Smooth muscle cell (in vitro differentiated cells): ENCODE measurements at regions not wholly inside any gene's neighbourhood (a gene's known extent, or its start where the extent isn't known, plus 50 kb on each side); places are given as distances from the start of the nearest gene placed in this dataset.

Source experiments
- DNase-seq: peaks from one replicate; lab custom pipeline; 2025; ENCODE audit not compliant: unreplicated experiment; lab: John Stamatoyannopoulos, UW
- H2AFZ ChIP-seq: fragments of 200-600 bp; sonication (generic); 2 replicates; pipeline ENCODE4 v1.6.0; 2016; ENCODE audit warnings: antibody characterized with exemption, low read depth, mild to moderate bottlenecking
- H3F3A ChIP-seq: fragments of 200-600 bp; sonication (generic); 2 replicates; pipeline ENCODE4 v1.6.0; 2017; ENCODE audit warnings: antibody characterized with exemption, low read depth
- H3K27ac ChIP-seq: fragments of 200-600 bp; sonication (generic); 2 replicates; pipeline ENCODE4 v1.5.1; 2016; ENCODE audit warnings: low read depth, mild to moderate bottlenecking
- H3K27me3 ChIP-seq: fragments of 200-600 bp; sonication (generic); 2 replicates; pipeline ENCODE4 v1.6.1; 2016; ENCODE audit warnings: low read depth, mild to moderate bottlenecking
- H3K36me3 ChIP-seq: fragments of 200-600 bp; sonication (generic); 2 replicates; pipeline ENCODE4 v1.5.1; 2016; ENCODE audit warnings: low read depth
- H3K4me1 ChIP-seq: fragments of 200-600 bp; sonication (generic); 2 replicates; pipeline ENCODE4 v1.5.1; 2016; ENCODE audit warnings: low read depth
- H3K4me2 ChIP-seq: fragments of 200-600 bp; sonication (generic); 2 replicates; pipeline ENCODE4 v1.6.0; 2016; ENCODE audit warnings: mild to moderate bottlenecking
- H3K4me3 ChIP-seq: fragments of 200-600 bp; sonication (generic); 2 replicates; pipeline ENCODE4 v1.5.1; 2016; ENCODE audit warnings: mild to moderate bottlenecking
- H3K79me2 ChIP-seq: fragments of 200-600 bp; sonication (generic); 2 replicates; pipeline ENCODE4 v1.6.0; 2016; ENCODE audit warnings: low read depth, mild to moderate bottlenecking
- H3K9ac ChIP-seq: fragments of 200-600 bp; sonication (generic); 2 replicates; pipeline ENCODE4 v1.6.0; 2016; ENCODE audit warnings: low read depth
- H3K9me3 ChIP-seq: fragments of 200-600 bp; sonication (generic); replicated peaks from 2 replicates; pipeline ENCODE4 v1.5.1; 2016; ENCODE audit warnings: low read depth
- H4K20me1 ChIP-seq: fragments of 200-600 bp; sonication (generic); 2 replicates; pipeline ENCODE4 v1.6.0; 2016; ENCODE audit warnings: low read depth
- WGBS: methylation state at CpG from one replicate; pipeline ENCODE4 v1.1.7; 2016; ENCODE audit warnings: low lambda C conversion rate; 5-methylcytosine and 5-hydroxymethylcytosine counted together
- TF ChIP-seq, protein P1 (sequence below): fragments of 200-600 bp; sonication (generic); IDR thresholded peaks from 2 replicates; pipeline ENCODE4 v1.5.1; 2017; ENCODE audit warnings: borderline replicate concordance, mild to moderate bottlenecking, antibody characterized with exemption; ENCODE audit not compliant: insufficient read depth, poor library complexity, severe bottlenecking

DNA sequence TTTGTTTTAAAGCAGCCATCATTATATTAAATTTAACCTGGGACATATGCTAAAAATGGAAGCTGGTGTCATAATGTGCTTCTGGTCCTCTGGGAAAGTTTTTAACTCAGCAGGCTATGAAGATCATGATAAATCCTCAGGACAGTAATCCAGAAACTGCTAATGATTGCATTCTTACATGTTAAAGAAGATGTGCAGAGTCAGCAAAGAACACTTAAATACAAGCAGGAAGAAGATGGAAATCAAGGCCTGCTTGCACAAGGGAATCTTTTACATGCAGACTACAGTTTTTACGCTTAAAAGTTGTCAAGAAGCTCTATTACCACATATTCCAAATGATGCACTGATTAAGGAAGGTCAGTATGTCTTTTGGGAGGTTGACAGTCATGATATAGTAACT, 246.0 kb upstream of the PTPRD start:
- H3K9me3 ChIP-seq = no peaks in the 10 kb centered on the region

DNA sequence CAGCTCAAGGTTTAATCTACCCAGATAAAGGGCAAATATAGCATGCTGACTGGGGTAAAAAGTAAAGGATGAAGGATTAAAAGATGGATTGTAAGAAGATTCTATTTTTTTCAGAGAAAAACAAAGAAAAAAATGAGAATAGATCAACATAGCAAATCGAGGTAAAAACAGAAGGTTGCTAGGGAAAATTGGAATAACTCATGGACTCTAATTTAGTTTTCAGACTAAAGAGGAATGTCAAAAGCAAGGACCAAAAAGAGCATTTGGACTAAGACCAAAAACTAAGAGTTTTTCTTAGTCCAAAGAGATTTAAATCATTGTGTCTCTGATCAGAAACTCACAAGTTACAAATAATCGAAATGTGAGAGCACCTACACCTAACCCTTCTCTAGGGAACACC, 250.7 kb upstream of the PTPRD start:
- Histone ChIP-seq H3K4me3 (no peak overlapping the region), H3K9me3 (no peaks in the 10 kb centered on the region), H3K4me2 (no peak overlapping the region), H4K20me1 (no peaks in the 10 kb centered on the region), H3K27me3 (no peaks in the 10 kb centered on the region), H3K27ac (no peak overlapping the region), H3K36me3 (no peaks in the 10 kb centered on the region), H3K9ac (no peak overlapping the region), H3K4me1 (no peaks in the 10 kb centered on the region), H2AFZ (peak overlapping the region; percentile 23), H3K79me2 (no peaks in the 10 kb centered on the region), H3F3A (no peaks in the 10 kb centered on the region)
- TF ChIP-seq, protein P1, sequence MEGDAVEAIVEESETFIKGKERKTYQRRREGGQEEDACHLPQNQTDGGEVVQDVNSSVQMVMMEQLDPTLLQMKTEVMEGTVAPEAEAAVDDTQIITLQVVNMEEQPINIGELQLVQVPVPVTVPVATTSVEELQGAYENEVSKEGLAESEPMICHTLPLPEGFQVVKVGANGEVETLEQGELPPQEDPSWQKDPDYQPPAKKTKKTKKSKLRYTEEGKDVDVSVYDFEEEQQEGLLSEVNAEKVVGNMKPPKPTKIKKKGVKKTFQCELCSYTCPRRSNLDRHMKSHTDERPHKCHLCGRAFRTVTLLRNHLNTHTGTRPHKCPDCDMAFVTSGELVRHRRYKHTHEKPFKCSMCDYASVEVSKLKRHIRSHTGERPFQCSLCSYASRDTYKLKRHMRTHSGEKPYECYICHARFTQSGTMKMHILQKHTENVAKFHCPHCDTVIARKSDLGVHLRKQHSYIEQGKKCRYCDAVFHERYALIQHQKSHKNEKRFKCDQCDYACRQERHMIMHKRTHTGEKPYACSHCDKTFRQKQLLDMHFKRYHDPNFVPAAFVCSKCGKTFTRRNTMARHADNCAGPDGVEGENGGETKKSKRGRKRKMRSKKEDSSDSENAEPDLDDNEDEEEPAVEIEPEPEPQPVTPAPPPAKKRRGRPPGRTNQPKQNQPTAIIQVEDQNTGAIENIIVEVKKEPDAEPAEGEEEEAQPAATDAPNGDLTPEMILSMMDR = no peak
- no peak for DNase-seq
- 90% methylated on average over 2 of the region's 2 CpGs for WGBS

More for the DNA sequence above, 246.0 kb upstream of the PTPRD start:
- DNase-seq = no peak
- H3K27ac ChIP-seq = no peak overlapping the region
- peaks cover 8% of the 10 kb centered on the region for H3K4me1 ChIP-seq
- WGBS = 92% methylated on average over 1 of the region's 1 CpG
- H3K79me2 ChIP-seq = no peaks in the 10 kb centered on the region
- no peaks in the 10 kb centered on the region for H4K20me1 ChIP-seq
- no peak overlapping the region for H3K9ac ChIP-seq
- no peak overlapping the region for H2AFZ ChIP-seq
- H3F3A ChIP-seq = no peaks in the 10 kb centered on the region
- no peak overlapping the region for H3K4me2 ChIP-seq
- no peak overlapping the region for H3K4me3 ChIP-seq
- TF ChIP-seq, protein P1 = no peak
- H3K36me3 ChIP-seq = no peaks in the 10 kb centered on the region
- no peaks in the 10 kb centered on the region for H3K27me3 ChIP-seq

DNA sequence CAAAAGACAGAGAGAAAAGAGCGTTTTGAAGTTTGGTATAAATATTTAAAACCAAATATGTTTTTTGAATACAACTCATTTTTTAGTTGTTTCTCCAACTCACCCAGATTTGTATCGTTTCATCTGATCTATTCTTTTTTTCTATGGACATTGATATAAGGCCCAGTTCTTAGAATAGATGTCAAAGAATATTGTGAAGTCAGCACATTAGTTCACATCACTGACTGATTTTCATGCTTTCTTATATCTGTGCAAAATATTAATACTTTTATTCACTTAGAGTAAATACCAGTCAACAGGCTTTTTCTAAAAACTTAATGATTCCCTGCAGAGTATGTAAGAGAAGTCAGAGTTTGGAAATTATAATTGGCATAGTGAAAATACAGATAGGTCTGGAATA, 254.4 kb upstream of the PTPRD start:
- Histone ChIP-seq H4K20me1 (no peaks in the 10 kb centered on the region), H3K36me3 (no peaks in the 10 kb centered on the region)

DNA sequence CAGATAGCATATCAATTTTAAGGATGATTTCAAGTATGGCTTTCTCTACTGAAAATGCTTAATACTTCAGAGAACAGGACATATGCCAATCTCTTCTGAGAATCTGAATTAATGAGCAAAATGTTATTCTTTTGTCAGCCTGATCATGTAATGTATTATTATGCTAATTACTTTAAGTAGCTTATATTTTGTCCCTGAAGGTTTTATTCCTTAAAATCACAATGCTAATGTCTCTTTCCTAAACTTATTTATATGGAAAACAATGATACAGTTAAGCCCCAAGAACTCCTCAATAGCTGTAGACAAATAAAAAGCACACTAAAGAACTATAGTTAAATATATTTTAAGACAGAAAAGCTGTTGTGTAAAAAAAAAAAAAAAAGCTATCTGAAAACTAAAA, 256.9 kb upstream of the PTPRD start:
- Histone ChIP-seq H3K79me2 (no peaks in the 10 kb centered on the region), H4K20me1 (no peaks in the 10 kb centered on the region), H3K4me1 (no peaks in the 10 kb centered on the region)

More for the DNA sequence above, 254.4 kb upstream of the PTPRD start:
- DNase-seq = no peak
- no peak overlapping the region for H3K27ac ChIP-seq
- H3K27me3 ChIP-seq = no peaks in the 10 kb centered on the region
- no peak overlapping the region for H3K4me2 ChIP-seq
- no peaks in the 10 kb centered on the region for H3K79me2 ChIP-seq
- TF ChIP-seq, protein P1 = no peak
- H3K9ac ChIP-seq = no peak overlapping the region
- H3F3A ChIP-seq = no peaks in the 10 kb centered on the region
- no peaks in the 10 kb centered on the region for H3K9me3 ChIP-seq
- H2AFZ ChIP-seq = no peak overlapping the region
- H3K4me3 ChIP-seq = no peak overlapping the region
- H3K4me1 ChIP-seq = no peaks in the 10 kb centered on the region
- WGBS = 98% methylated on average over 2 of the region's 2 CpGs

More for the DNA sequence above, 256.9 kb upstream of the PTPRD start:
- Histone ChIP-seq H3K4me3 (no peak overlapping the region), H3F3A (no peaks in the 10 kb centered on the region), H3K27ac (no peak overlapping the region), H3K27me3 (no peaks in the 10 kb centered on the region), H3K36me3 (no peaks in the 10 kb centered on the region), H3K9me3 (no peaks in the 10 kb centered on the region), H2AFZ (no peak overlapping the region), H3K9ac (no peak overlapping the region), H3K4me2 (no peak overlapping the region)
- TF ChIP-seq, protein P1 = no peak
- DNase-seq = no peak
